ENCODE measurements at regions not wholly inside any gene's neighbourhood (a gene's known extent, or its start where the extent isn't known, plus 50 kb on each side); places are given as distances from the start of the nearest gene placed in this dataset.

- Histone ChIP-seq H3K27me3 (replicated peaks in 1 of 2; ENCODE audit: control insufficient read depth in 2 of 2, insufficient read depth in 2 of 2, low read length in 1 of 2) (no peaks in the 10 kb centered on the region), H3K79me2 (ENCODE audit: control insufficient read depth, insufficient read depth, low read length) (no peaks in the 10 kb centered on the region), H3K4me1 (ENCODE audit: control insufficient read depth, insufficient read depth, low read length) (no peaks in the 10 kb centered on the region), H3K4me2 (ENCODE audit: control insufficient read depth, insufficient read depth) (no peak overlapping the region), H3K9me3 (replicated peaks; ENCODE audit: control insufficient read depth, insufficient read depth, low read length) (no peaks in the 10 kb centered on the region), H3K36me3 (ENCODE audit: control insufficient read depth in 2 of 2, insufficient read depth in 2 of 2, low read length in 1 of 2) (no peaks in the 10 kb centered on the region), H2AFZ (ENCODE audit: control insufficient read depth, low read depth, low read length) (no peak overlapping the region), H3K9ac (ENCODE audit: control insufficient read depth, insufficient read depth, low read length) (no peak overlapping the region), H4K20me1 (ENCODE audit: control insufficient read depth, insufficient read depth) (no peaks in the 10 kb centered on the region), H3K4me3 (no peak overlapping the region), H3K27ac (ENCODE audit: control insufficient read depth, insufficient read depth) (no peak overlapping the region)
- in situ Hi-C loops (cut with MboI), result no loop called here
- RAD21 ChIA-PET (ENCODE audit: unreplicated experiment), result no interaction called here
- CTCF ChIA-PET, result no interaction called here
- POLR2A ChIA-PET, result no interaction called here
- SMC1A ChIA-PET (ENCODE audit: uncharacterized antibody, unreplicated experiment), result no interaction called here
- no peak for DNase-seq (ENCODE audit: low read depth, low spot score)
- no TSS peak for BruUV-seq (replicated peaks)
- ATAC-seq, result no peak
- FAIRE-seq, result no peak
- WGBS (ENCODE audit: insufficient coverage, insufficient replicate concordance, low lambda C conversion rate, missing lambda C conversion rate), result 27% methylated on average over 4 of the region's 4 CpGs
- intact Hi-C loops (cut with micrococcal nuclease; ENCODE audit: unreplicated experiment), result no loop called here
- TF ChIP-seq ZSCAN29 (IDR thresholded peaks at IDR 0.05), result no peak
Observed at GRCh38 chr1:86277936-86278335, 118.2 kb downstream of the ODF2L start.

GRCh38 chr1:86273066-86273465, 116.5 kb upstream of the COL24A1 start:
- SMC1A ChIA-PET (ENCODE audit: uncharacterized antibody, unreplicated experiment), result no interaction called here
- Histone ChIP-seq H3K4me2 (ENCODE audit: control insufficient read depth, insufficient read depth) (no peak overlapping the region), H2AFZ (ENCODE audit: control insufficient read depth, low read depth, low read length) (no peak overlapping the region), H4K20me1 (ENCODE audit: control insufficient read depth, insufficient read depth) (no peaks in the 10 kb centered on the region), H3K27ac (ENCODE audit: control insufficient read depth, insufficient read depth) (no peak overlapping the region), H3K4me1 (ENCODE audit: control insufficient read depth, insufficient read depth, low read length) (no peaks in the 10 kb centered on the region), H3K36me3 (ENCODE audit: control insufficient read depth in 2 of 2, insufficient read depth in 2 of 2, low read length in 1 of 2) (no peaks in the 10 kb centered on the region), H3K27me3 (replicated peaks in 1 of 2; ENCODE audit: control insufficient read depth in 2 of 2, insufficient read depth in 2 of 2, low read length in 1 of 2) (no peaks in the 10 kb centered on the region), H3K79me2 (ENCODE audit: control insufficient read depth, insufficient read depth, low read length) (no peaks in the 10 kb centered on the region), H3K9me3 (replicated peaks; ENCODE audit: control insufficient read depth, insufficient read depth, low read length) (no peaks in the 10 kb centered on the region), H3K9ac (ENCODE audit: control insufficient read depth, insufficient read depth, low read length) (no peak overlapping the region), H3K4me3 (no peak overlapping the region)
- DNase-seq (ENCODE audit: low read depth, low spot score) (no peak), ATAC-seq (no peak), FAIRE-seq (no peak)
- RAD21 ChIA-PET (ENCODE audit: unreplicated experiment), result no interaction called here
- in situ Hi-C loops (cut with MboI) (no loop called here), intact Hi-C loops (cut with micrococcal nuclease; ENCODE audit: unreplicated experiment) (no loop called here)
- CTCF ChIA-PET, result no interaction called here
- POLR2A ChIA-PET, result no interaction called here
- no TSS peak for BruUV-seq (replicated peaks)
- no peak for TF ChIP-seq KDM1A (IDR thresholded peaks at IDR 0.05; ENCODE audit: borderline replicate concordance)
- no peak for TF ChIP-seq GATAD2B (conservative IDR thresholded peaks at IDR 0.05; ENCODE audit: low read depth)
- no peak for TF ChIP-seq MEF2B (IDR thresholded peaks at IDR 0.05; ENCODE audit: partially characterized antibody, poor library complexity, severe bottlenecking)
- no peak for TF ChIP-seq IRF4 (IDR thresholded peaks at IDR 0.05; ENCODE audit: low read depth, low read length)
- TF ChIP-seq NBN (IDR thresholded peaks at IDR 0.05), result no peak
- TF ChIP-seq IRF3 (IDR thresholded peaks at IDR 0.05), result no peak
- TF ChIP-seq ZSCAN29 (IDR thresholded peaks at IDR 0.05), result no peak
- no peak for TF ChIP-seq RELA (IDR thresholded peaks at IDR 0.05; ENCODE audit: borderline replicate concordance, partially characterized antibody)
- TF ChIP-seq ZNF24 (IDR thresholded peaks at IDR 0.05), result no peak
- TF ChIP-seq HDAC2 (IDR thresholded peaks at IDR 0.05), result no peak
- TF ChIP-seq ATF2 (IDR thresholded peaks at IDR 0.05; ENCODE audit: low read length), result no peak
- TF ChIP-seq ESRRA (IDR thresholded peaks at IDR 0.05; ENCODE audit: low read length), result no peak
- no peak for TF ChIP-seq MXI1 (IDR thresholded peaks at IDR 0.05; ENCODE audit: low read depth, low read length)
- TF ChIP-seq KAT2A (conservative IDR thresholded peaks at IDR 0.05; ENCODE audit: control insufficient read depth, low read depth, low read length), result no peak
- no peak for TF ChIP-seq SP1 (IDR thresholded peaks at IDR 0.05; ENCODE audit: low read depth, low read length)
- no peak for TF ChIP-seq SREBF2 (IDR thresholded peaks at IDR 0.05; ENCODE audit: low read length)
